Adrenal gland (tissue), 9 donors: ENCODE measurements at regions not wholly inside any gene's neighbourhood (a gene's known extent, or its start where the extent isn't known, plus 50 kb on each side); places are given as distances from the start of the nearest gene placed in this dataset.

Experiments
- DNase-seq, 7 donors: peaks; one replicate each; pipeline ENCODE4 v3.0.0-alpha.2; 2019 to 2020
- H3K27ac ChIP-seq, 5 donors: fragments of 200-600 bp; sonication (generic) in 4 of 5; 1 replicate in 3 of 5; 2 replicates in 2 of 5; pipeline versions ENCODE4 v1.5.1 to v1.8.0; 2016 to 2020; ENCODE audit warnings: mild to moderate bottlenecking in 1 of 5
- H3K27me3 ChIP-seq: fragments of 200-600 bp; 2 replicates; pipeline ENCODE4 v1.8.0; 2021
- H3K36me3 ChIP-seq, 2 donors: fragments of 200-600 bp; replicated peaks in 1 of 2; 1 replicate in 1 of 2; 2 replicates in 1 of 2; pipeline versions ENCODE4 v1.5.1 to v1.8.0; 2018 to 2022
- H3K4me1 ChIP-seq, 2 donors: fragments of 200-600 bp; replicated peaks in 1 of 2; 1 replicate in 1 of 2; 2 replicates in 1 of 2; pipeline versions ENCODE4 v1.5.1 to v1.8.0; 2018 to 2021
- H3K4me3 ChIP-seq, 4 donors: fragments of 200-600 bp; sonication (generic) in 3 of 4; one replicate each; pipeline ENCODE4 v1.5.1; 2016 to 2018
- H3K9me3 ChIP-seq, 3 donors: fragments of 200-600 bp; sonication (generic) in 1 of 3; replicated peaks in 1 of 3; 1 replicate in 2 of 3; 2 replicates in 1 of 3; pipeline versions ENCODE4 v1.5.1 to v1.8.0; 2016 to 2021
- CTCF ChIP-seq, 6 experiments: fragments of 450-650 bp in 4 of 6; fragments of 200-600 bp in 2 of 6; sonication (generic) in 1 of 6; IDR thresholded peaks; 1 replicate in 5 of 6; 2 replicates in 1 of 6; pipeline versions ENCODE4 v1.5.1 to v1.8.0; 2016 to 2021; ENCODE audit warnings: antibody characterized with exemption in 6 of 6, mild to moderate bottlenecking in 2 of 6, moderate library complexity in 1 of 6
- POLR2A ChIP-seq, 2 donors: fragments of 450-650 bp; IDR thresholded peaks; one replicate each; pipeline ENCODE4 v1.6.1; 2017; ENCODE audit warnings: antibody characterized with exemption in 2 of 2, mild to moderate bottlenecking in 2 of 2, moderate library complexity in 1 of 2
- WGBS, 4 donors: extraction: QIAGEN DNeasy Blood & Tissue Kit in 2 of 4; methylation state at CpG; one replicate each; pipeline versions ENCODE4 v1.1.5 to v1.1.7; 2013 to 2017; 5-methylcytosine and 5-hydroxymethylcytosine counted together
- intact Hi-C, 2 donors: fragments of 100-400 bp; cut with DNase I; formaldehyde crosslinking; loops; one replicate each; pipeline versions ENCODE4 v1.14.1 to v1.15.0; 2022 to 2023
- donor health status: healthy with polysubstance abuse.
- donor health status: Bipolar disorder and iron deficiency.
- donor health status: DM: yes; HTN: yes; CAD: no.
- donor health status: DM: no; HTN: no; CAD: no.
- donor health status: DM: no; HTN: no; CAD: no.

DNA sequence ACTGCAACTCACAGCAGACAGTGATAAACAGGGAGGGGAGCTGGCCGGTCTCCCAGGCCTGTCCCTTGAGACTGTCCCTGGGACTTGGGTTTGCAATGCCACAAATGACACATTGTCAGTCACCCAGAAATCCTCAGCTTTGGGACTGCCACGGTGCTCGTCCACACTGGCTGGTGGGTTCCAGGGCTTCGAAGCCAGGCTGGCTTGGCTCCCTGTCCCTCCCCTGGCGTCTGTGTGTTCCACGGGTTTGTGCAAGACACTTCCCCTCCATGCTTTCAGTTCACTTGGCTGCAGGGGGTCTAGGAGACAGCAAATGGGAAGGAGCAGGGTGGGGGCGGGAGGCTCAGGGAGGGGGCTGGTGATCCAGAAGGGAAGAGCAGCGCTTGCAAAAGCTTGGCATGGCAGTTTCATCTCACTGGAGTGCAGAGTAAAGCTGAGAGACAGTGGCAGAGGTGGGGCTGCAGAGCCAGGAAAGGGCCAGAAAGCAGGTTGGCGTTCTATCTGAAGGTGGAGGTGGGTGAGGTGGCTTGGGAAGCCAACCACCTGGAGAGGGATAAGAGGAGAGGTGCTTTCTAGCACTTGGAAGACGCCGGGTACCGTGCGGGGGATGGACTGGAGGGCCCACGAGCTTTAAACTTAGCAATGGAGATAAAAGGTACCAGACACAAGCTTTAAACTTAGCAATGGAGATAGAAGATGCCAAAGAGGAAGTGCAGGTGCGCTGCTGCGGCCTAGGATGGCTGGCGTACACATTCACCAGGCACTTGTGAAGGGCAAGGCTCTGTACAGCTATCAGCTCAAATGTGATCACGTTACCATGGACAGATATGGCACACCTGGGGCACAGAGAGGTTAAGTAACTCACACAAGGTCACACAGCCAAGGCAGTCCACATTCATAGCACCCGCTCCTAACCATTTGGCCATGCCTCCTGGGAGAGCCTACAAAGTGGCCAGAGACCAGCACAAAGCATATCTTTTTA is 86.4 kb upstream of the SHISAL1 start:
- Histone ChIP-seq H3K4me3 (no peak overlapping the region), H3K27ac (no peak overlapping the region), H3K9me3 (no peaks in the 10 kb centered on the region), H3K4me1 (no peaks in the 10 kb centered on the region), H3K36me3 (no peaks in the 10 kb centered on the region), H3K27me3 (no peaks in the 10 kb centered on the region)
- 72 to 84% (median 79%) methylated on average over 18 to 19 of the region's 19 CpGs for WGBS, 4 donors
- intact Hi-C loops = no loop called here
- no peak for TF ChIP-seq CTCF (IDR thresholded peaks at IDR 0.05)
- no peak for TF ChIP-seq POLR2A (IDR thresholded peaks at IDR 0.05)
- DNase-seq = peak in 3 of 7 donors; percentile 5 to 44 (median 7)

DNA sequence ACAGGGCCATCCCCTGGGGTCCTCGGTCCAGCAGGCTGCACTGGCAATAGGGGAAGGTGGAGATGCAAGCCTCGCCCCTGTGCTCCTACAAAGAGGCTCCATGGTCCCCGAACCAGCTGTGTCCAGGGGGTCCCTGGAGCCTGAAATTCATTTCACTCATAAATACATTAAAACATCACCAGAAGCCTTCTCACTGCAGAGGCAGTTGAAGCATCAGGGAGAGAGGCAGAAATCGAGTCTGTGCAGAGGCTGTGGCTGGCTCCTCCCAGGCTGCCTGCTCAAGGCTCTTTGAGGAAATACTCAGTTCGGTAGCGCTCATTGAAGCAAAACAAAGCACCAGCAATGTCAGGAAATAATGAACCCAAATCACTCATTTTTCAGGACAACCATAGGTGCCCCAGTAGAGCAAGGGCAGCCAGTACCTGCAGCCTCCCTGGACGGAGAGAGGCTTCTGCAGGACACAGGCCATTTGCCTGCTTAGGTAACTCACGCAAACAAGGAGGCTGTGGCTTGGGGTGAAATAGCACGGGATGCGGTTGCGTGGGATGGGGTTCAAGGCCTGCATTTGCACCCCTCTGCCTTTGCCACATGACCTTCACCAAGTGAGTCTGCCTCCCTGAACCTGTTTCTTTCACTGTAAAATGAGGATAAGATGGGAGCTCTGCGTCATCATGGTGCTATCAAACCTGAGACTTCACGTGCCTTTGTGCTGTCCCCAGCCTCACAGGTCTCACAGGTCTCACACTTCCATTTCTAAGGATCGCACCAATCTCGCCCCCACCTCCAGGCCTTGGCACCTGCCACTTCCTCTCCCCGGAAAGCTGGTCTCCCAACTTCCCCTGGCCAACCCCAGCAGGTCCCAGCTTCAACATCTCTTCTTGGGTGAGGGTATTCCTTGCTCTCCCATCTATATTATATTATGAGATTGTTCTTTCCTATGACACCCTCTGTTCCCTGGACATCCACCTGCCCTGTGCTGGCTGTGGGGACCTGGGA is 84.3 kb upstream of the SHISAL1 start:
- H3K4me3 ChIP-seq = no peak overlapping the region
- WGBS, 4 donors = 71 to 82% (median 77%) methylated on average over 13 to 16 of the region's 16 CpGs
- peak in 4 of 7 donors; percentile 3 to 51 (median 11) for DNase-seq
- no peak for TF ChIP-seq POLR2A (IDR thresholded peaks at IDR 0.05)
- no peak for TF ChIP-seq CTCF (IDR thresholded peaks at IDR 0.05)
- H3K9me3 ChIP-seq = no peaks in the 10 kb centered on the region
- H3K36me3 ChIP-seq = no peaks in the 10 kb centered on the region
- no peak overlapping the region for H3K27ac ChIP-seq
- no peaks in the 10 kb centered on the region for H3K4me1 ChIP-seq
- intact Hi-C loops = no loop called here
- no peaks in the 10 kb centered on the region for H3K27me3 ChIP-seq

DNA sequence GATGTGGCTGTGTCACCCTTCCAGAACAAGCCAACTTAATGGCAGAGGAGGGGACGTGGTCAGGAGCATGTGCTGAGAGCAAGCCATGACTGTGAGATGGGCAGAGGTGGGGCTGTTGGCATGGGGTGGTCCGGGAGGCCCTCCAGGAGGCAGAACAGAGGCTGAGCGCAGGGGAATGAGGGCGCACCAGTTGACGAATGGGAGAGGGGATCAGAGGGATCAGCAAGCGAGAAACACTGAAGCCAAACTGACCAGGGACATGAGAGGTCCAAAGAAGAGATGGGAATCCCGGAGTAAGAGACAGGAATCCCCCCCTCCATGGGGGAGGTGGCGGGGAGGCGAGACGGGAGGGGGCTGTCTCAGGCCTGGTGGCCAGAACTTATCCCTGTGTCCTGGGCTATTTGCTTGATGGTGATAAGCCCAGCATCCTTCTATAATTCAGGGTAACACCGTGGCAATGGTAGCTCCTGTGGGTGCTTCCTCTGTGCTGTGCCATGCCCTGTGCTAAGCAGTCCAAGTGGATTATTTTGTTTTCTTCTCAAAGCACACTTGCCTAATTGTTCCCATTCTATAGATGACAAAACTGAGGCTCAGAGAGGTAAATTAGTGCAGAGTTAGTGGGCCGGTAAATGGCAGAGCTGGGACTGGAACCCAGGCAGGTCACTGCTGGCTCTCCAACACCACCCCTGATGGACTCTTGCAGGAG is 83.4 kb upstream of the SHISAL1 start:
- intact Hi-C loops = no loop called here
- DNase-seq = peak in 3 of 7 donors; percentile 0 to 28 (median 4)
- no peak for TF ChIP-seq POLR2A (IDR thresholded peaks at IDR 0.05)
- no peak for TF ChIP-seq CTCF (IDR thresholded peaks at IDR 0.05)
- Histone ChIP-seq H3K27me3 (no peaks in the 10 kb centered on the region), H3K4me3 (no peak overlapping the region), H3K4me1 (no peaks in the 10 kb centered on the region), H3K9me3 (no peaks in the 10 kb centered on the region), H3K27ac (no peak overlapping the region), H3K36me3 (no peaks in the 10 kb centered on the region)
- WGBS, 4 donors = 81 to 87% (median 83%) methylated on average over 12 of the region's 12 CpGs
